HG03565 (cell line): ENCODE measurements at regions not wholly inside any gene's neighbourhood (a gene's known extent, or its start where the extent isn't known, plus 50 kb on each side); places are given as distances from the start of the nearest gene placed in this dataset.
A peak's percentile ranks its signal among the peaks of the same experiment; 100 is the strongest.
"Not testable (repeated sequence)": the region's sequence is repeated elsewhere in the genome, so short reads cannot be mapped to it uniquely, and the experiment has no call there.

ENCODE experiments used
- ATAC-seq: cut with Tn5 transposase; IDR thresholded peaks from one replicate; pipeline ENCODE4 v1.9.1; 2021; ENCODE audit warnings: mild to moderate bottlenecking, moderate library complexity; ENCODE audit not compliant: unreplicated experiment

DNA sequence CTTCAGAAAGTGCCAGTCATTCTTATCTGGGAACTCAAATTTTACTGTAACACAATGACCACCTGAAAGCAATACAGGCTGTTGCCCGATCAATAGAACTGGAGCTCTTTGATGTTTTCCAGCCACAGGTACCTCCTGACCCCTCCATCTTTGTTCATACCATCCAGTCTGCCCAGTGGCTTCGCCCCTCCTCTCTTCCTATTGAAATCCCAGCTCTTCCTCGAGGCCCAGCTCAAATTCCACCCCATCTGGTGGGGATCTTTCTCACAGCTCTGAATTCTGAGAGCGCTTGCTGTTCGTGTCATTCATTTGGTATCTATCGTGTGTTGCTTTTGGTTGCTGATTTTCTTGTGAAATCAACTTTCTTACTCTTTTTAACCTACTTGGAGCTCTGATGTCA is 87.9 kb upstream of the CNKSR3 start:
- no peak for ATAC-seq

DNA sequence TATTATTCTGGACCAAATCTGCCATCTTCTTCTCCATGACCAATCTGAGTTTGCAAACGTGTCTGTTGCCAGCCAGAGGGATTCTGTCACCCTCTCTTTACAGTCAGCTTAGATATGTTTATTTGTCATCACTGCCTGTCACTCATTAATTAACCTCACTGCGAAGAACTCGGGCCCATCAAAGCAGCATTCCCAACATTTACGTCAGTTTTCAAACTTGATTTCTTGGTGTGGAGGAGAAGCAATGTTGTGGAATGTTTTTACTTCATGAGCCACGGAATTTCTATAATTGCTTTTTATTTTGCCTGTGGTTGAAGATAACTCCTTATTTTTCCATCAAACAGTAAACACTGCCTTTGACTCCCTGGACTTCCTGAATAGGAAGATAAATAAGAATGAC is 91.8 kb upstream of the CNKSR3 start:
- no peak for ATAC-seq

DNA sequence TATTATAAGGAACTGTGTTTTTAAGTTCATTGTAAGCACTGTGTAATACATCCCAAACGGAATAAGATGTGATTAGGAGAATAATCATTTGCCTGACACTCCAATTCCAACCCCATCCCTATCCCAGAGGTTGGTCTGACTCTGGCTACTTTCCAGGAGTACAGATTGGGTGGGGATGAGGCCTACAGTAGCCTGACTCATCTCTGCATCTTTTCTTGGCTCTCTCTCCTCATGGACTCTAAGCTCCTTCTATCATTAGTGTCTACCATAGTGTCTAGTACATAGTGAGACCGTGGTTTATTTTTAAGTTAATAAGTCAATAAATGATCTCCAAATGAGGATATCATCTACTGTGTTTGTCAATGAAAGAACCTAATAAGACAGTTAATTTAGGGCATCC is 92.2 kb upstream of the CNKSR3 start:
- no peak for ATAC-seq

DNA sequence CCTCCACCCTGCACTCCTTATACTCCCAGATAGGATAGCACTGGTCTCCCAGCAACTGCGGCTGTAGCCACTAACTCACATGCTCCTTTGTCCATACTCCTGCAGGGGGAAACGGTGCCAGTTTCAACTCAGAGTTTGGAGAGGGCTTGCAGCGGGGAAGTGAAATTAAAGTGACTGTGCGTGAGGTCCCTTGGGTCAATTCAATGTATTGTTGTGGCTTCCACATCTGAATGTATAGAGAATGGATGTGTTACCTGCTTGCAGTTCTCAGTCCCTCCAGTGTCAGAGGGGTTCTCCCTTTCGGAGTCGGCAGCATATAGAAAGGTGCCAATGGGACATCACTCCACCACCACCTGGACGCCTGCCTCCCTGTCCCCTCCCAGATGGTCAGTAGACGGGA is 93.6 kb upstream of the CNKSR3 start:
- peak; percentile 29 for ATAC-seq

DNA sequence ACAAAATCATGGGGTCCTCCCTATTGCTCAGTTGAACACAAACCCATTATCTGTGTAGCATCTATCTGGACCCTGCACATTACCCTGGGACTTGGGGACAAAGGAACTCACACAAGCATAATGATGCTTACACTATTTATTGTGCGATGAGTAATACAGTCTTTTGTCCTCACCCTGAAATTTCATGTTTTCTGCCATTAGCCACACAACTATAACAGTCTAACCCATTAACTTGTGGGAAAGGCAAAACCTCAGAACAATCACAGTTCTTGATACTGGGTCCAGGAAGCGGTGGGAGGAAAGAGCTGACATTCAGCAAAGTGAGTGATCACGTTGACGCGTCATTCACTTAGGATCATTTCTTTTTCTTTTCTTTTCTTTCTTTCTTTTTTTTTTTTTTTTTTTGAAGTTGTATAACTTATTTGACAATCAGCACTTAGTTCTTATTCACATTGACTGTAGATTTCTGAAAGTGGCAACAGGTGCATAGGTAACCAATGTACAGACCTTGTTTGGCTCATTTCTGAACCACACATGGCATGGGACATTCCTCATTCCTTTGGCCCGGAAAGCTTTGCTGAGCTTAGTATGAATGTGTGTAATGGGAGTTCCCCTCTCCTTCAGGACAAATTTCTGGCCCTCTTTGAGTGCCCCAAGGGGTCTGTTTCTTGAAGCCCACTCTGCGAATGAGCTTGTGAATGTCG is 94.8 kb upstream of the CNKSR3 start:
- peak; percentile 51 for ATAC-seq

DNA sequence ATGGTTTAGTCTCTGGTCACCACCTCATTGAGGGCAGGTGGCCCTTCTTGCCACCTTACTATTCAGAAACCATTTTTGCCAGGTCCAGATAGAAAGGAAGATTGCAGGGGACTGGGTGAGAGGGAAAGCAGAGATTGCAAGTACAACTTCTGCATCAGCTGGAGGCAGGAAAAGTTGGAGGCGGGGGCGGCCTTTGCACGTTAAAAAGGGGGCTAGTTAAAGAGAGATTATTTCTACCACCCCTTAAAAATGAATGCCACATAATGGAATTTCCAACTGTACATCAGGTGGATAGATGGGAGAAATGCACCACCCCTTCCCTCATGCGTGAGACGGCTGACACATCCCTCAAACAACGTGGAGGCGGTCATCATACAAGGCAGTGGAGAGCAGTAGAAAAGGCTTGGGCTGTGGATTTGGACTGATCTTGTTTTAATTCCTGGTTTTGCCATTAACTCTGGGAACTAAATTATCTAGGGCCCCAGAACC is 95.4 kb upstream of the CNKSR3 start:
- no peak for ATAC-seq

DNA sequence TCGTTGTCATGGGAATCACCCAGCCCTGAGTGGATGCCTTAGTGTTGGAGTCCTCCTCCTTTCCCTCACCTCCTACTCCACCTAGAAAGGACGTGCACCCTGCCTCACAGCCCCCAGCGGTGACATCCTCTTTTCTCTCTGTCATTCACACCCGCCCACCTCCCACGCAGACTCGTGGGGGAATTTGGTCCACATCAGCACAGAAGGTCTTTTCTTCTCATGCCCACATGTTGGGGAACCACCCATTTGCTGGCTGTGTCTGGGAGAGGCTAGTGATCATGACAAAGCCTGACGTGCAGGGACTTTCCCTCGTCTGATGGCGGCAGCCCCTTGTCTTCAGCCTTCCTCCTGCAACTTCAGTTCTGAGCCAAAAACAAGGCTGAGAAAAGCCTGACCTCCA is 96.0 kb upstream of the CNKSR3 start:
- peak; percentile 75 for ATAC-seq

DNA sequence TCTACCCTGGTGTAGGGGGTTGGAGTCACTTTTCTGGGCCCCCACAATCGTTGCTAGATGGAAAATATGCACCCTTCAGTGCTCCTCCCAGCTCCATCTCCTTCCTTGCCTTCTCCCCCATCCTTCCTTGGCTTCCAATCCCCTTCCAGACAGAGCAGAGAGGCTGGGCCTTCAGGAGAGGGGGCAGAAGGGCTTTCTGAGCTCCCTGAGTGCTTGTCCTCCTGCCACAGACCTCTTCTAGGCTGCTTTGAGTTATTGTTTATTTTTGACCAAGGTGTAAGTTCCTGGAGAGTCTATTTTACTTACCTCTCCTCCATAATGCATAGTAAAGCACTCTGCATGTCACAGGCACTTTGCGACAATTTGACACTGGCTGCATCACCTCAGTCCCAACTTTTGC is 96.4 kb upstream of the CNKSR3 start:
- no peak for ATAC-seq

DNA sequence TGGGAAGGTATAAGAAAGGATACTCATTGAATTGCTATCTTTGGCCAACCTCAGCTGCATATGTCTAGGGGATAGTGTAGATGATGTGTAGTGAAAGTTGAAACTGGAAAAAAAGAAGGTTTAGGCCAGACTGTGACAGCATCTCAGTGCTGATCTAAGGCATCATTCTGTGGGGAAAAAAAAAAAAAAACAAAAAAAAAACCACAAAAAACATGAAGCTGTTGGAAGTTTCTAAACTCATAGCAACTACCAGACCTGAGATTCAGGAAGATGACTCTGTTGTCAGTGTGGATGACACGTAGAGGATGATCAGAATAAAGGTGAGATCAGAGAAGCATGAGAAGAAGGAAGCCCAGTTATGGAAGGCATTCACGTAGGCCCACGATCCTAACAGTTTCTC is 100.8 kb upstream of the CNKSR3 start:
- ATAC-seq, result peak; percentile 37

DNA sequence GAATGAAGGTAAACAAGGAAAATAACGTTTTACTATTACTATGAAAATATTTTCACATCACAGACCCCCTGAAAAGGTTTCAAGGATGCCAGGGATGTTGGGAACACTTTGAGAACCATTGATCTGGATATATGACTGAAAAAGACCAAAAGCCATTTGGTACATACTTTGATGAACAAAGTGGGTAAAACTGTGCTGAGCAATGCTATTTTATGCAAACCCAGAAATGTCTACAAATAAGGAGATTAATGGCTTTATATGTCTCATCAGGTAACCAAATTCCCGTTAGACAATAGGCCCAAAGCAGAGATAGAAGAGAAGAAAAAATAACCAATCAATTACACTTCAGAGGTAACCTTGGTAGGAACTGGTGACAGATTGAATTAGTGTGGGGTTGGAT is 101.4 kb upstream of the CNKSR3 start:
- no peak for ATAC-seq

DNA sequence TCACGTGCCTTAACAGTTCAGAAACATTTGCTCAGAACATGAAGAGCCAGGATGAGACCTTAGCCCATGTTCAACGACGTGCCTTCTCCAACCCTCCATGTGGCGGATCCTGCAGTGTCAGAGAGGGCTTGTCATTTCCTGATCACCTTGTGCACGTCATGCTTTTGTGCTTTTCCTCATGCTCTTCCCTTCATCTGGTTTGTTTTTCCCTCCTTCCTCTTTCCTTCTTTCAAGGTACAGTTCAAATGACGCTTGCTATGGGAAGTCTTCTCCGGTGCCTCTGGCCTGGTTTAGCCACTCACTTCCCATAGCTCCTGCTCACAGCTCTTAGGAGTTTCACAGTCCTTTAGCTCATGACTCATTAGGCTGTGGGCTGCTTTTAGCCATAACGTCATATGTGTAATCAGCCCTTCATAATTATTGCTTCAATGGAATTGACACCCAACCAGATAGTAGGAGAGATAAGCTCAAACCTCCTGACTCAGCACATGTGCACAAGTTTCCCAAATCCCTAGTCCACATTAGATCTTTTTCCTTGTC is 102.7 kb upstream of the CNKSR3 start:
- no peak for ATAC-seq

DNA sequence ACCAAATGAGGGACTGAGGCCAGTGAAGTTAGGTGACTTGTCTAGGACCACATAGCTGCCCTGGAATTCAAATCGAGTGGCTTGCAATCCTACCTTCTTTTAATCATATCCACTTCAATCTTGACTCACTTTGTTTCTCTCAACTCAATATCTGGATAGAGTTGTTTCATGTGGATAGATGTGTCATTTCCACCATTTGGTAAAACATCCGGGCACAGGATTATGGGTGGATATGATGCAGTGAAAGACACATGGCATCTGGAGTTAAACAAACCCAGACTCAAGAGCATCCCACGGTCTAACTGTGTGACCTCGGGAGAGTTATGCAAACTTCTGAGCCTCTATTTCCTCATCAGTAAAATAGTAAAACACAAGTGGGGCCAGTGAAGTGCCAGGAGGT is 103.6 kb upstream of the CNKSR3 start:
- no peak for ATAC-seq

DNA sequence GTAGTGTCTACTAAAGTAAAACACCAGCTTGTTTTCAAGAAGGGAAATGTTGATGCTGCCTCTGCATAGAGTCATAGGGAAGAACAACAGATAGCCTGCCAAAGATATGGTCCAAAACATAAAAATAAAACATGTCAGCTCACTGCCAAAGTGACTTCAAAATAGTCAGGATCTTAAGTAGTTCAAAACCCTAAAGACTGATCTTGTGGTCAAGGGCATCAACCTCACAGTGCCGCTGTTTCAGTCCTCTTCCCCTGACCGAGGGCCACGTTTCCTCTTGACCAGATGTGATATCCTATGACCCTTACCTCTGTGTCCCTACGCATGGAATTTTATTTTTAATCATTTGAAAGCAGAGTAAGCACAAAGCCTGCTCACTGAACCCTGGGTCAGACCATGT is 104.2 kb upstream of the CNKSR3 start:
- no peak for ATAC-seq

DNA sequence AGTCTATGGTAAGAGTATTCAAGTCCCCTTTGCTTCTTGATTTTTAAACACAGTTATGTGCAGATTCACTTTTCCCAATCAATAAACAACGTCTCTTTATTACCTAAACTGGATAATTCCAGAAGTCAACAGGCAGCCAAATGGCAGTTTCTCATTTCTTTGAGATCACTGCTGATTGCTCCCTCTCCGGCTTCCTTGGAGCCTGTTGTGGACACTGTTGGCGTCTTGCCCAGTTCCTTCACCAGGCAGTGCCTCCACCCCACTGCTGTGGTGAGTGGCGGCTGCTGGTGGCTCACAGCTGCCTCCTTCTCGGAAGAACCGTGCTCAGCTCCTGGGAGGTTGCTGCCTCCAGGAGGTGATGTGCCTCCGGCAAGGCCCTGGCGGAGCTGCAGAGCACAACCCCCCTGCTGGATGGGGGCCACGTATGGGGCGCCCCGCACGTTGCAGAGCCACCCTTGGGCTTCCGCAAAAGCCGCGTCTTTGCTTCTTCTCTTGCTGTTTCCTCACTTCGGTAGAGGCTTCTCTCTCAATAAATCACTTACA is 105.1 kb upstream of the CNKSR3 start:
- ATAC-seq, result no peak

DNA sequence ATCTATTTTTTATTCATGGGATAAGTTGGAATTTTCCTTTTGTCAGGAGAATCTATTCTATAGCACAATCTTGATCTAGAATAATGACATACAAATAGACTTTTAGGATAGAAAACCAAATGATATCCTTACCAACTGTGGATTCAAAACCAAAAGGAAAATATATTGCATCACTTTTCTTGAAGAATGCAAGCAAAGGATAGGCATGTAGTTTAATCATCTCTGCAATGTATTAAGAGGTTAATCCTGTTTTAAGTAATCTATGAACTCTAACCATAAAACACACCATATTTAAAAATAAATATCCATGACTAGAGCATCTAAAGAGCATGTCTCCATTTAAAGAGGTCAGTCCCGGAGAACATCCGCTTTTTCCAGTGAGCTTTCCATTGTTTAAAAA is 106.7 kb upstream of the CNKSR3 start:
- ATAC-seq, result no peak

DNA sequence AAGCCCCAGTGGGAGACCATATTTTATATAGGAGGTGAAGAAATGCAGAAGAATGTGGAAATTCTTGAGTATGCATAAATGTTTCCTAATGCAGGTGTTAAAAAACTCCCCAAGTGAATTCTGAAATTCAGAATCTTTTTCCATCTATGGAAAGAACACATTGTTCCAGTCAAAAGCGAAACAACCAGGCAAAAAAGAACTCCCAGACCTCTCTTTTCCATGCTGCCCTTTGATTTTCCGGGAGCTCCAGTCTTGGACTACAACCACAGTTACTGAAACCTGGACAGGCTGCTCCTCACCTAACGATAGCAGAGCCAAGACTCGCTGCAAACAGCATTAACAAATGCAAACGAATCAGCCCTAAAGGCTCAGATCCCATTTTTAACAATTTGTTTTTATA is 108.7 kb upstream of the CNKSR3 start:
- no peak for ATAC-seq

DNA sequence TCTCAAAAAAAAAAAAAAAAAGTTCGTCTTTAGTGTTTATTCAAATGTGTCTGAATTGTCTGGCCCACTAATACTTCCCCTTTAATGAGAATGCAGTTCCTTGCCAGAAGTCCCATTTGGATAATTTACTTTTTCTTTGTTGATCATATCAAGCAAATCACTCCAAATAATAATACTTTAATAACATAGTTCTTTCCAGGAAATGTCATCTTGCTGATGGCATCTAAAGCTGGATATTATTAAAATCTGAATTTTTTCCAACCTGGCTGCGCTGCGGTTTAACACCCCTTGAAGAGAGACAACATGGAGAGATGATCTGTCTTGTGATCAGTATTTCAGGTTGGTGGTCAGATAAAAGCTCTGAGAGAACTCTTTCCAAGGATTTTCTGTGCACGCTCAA is 111.2 kb upstream of the CNKSR3 start:
- no peak for ATAC-seq

DNA sequence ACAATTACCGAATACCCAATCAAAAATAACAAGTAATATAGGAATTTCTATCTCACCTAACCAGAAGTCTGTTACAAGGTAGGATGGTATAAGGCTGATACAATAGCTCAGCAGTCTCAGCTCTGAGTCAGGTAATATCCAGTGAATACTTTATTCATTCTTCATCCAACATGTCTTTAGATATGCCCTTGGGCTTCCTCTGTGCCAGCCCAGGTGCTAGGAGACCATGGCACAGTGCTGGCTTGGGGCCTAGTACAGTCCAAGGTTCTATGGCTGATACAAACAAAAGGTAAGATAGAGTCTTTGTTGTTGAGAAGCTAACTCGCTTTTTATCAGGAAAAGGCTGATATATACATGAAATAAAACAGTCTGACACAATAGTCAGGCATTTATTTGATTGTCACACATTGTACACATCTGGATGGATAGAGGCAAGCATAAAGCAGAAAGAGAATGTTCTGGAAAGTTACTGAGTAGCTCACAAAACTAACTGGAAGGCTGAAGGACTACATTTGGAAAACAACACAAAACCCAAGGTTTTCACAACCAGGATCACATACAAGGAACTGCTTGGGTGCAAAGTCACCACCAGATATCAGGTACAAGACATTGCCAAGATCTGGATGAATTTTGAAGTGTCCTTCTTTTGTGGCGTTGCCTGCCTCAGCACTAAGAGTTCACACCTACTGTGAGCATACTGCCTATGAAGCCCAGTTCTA is 110.4 kb upstream of the SCAF8 start:
- no peak for ATAC-seq

DNA sequence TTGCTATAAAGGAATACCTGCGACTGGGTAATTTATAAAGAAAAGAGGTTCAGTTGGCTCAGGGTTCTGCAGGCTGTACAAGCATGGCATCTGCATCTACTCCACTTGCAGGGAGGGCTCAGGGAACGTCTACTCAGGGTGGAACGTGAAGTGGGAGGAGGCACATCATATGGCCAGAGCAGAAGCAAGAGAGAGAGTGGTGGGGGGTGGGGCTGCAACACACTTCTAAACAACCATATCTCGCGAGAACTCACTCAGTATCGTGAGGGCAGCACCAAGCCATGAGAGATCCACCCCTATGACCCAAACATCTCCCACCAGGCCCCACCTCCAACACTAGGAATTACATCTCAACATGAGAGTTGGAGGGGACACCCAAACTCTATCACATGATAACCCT is 109.8 kb upstream of the SCAF8 start:
- no peak for ATAC-seq

DNA sequence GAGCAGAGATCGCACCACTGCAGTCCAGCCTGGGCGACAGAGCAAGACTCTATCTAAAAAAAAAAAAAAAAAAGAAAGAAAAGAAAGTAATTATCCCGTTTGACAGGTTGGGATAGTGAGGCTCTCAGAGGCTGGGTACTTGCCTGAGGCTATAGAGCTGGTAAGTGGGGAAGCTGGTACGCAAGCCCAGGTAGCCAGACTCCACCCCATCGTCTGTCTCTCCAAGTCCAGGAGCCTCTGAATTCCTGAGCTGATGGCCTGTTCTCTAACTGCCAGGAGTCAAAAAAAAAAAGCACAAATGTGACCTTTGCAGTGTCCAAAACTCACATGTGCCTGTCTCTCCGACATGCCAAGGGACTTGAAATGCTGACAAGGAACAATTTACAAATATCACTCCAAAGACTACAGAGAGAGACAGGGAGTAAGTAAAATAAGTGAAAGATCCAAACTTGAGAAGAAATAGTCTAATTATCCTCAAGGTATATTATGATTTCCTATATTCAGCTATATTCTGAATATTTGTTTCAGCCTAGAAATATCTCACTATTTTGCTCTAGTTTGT is 109.1 kb upstream of the SCAF8 start:
- ATAC-seq, result no peak

DNA sequence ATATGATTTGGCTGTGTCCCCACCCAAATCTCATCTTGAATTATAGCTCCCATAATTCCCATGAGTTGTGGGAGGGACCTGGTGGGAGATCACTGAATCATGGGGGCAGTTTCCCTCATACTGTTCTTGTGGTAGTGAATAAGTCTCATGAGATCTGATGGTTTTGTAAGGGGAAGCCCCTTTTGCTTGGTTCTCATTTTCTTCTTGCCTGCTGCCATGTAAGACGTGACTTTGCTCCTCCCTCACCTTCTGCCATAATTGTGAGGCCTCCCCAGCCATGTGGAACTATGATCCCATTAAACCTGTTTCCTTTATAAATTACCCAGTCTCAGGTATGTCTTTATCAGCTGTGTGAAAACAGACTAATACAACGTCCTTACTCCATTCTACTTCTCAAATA is 108.5 kb upstream of the SCAF8 start:
- not testable (repeated sequence) for ATAC-seq

DNA sequence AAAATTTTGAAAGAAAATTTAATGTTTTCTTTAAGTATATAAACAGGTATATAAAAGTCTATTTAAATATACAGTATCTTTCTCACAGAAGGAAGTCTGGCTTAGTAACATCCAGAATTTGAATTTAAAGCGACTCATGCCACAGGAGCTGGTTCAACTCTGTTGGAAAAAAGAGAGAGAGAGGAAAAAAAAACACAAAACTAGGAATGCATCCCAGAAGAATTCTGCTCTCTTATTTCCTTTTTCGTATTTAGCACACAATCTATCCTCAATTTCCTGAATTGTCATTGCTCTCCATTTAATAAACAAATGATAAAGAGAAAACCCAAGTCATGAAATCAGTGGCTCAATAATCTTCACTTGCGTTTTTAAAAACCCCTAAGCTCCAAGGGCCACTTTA is 107.5 kb upstream of the SCAF8 start:
- ATAC-seq, result no peak
